MM.1S (cell line): ENCODE measurements at regions not wholly inside any gene's neighbourhood (a gene's known extent, or its start where the extent isn't known, plus 50 kb on each side); places are given as distances from the start of the nearest gene placed in this dataset.
A peak's percentile ranks its signal among the peaks of the same experiment; 100 is the strongest.

Experiments
- DNase-seq: peaks from one replicate; pipeline ENCODE4 v3.0.0-alpha.2; 2015
- H2AFZ ChIP-seq: fragments of 300-600 bp; sonication (generic); 2 replicates; pipeline ENCODE4 v1.6.0; 2016; ENCODE audit warnings: antibody characterized with exemption, low read length
- H3F3A ChIP-seq: fragments of 300-600 bp; sonication (generic); 2 replicates; pipeline ENCODE4 v1.6.1; 2016; ENCODE audit warnings: mild to moderate bottlenecking, antibody characterized with exemption, low read length, moderate library complexity, mixed read lengths; ENCODE audit not compliant: insufficient read depth
- H3K27ac ChIP-seq: fragments of 300-600 bp; sonication (generic); 2 replicates; pipeline ENCODE4 v1.5.1; 2016; ENCODE audit warnings: mild to moderate bottlenecking, low read length
- H3K27me3 ChIP-seq: fragments of 300-600 bp; sonication (generic); replicated peaks from 2 replicates; pipeline ENCODE4 v1.6.0; 2016; ENCODE audit warnings: low read length; ENCODE audit not compliant: insufficient read depth
- H3K36me3 ChIP-seq: fragments of 300-600 bp; sonication (generic); replicated peaks from 2 replicates; pipeline ENCODE4 v1.6.1; 2016; ENCODE audit warnings: mild to moderate bottlenecking, low read length, mixed read lengths; ENCODE audit not compliant: insufficient read depth
- H3K4me1 ChIP-seq: fragments of 300-600 bp; sonication (generic); 2 replicates; pipeline ENCODE4 v1.6.1; 2016; ENCODE audit warnings: low read length, mixed read lengths
- H3K4me2 ChIP-seq: fragments of 300-600 bp; sonication (generic); 2 replicates; pipeline ENCODE4 v1.6.0; 2016; ENCODE audit warnings: low read depth, low read length
- H3K4me3 ChIP-seq: fragments of 300-600 bp; sonication (generic); 2 replicates; pipeline ENCODE4 v1.5.1; 2016; ENCODE audit warnings: low read length, mixed read lengths
- H3K79me2 ChIP-seq: fragments of 300-600 bp; sonication (generic); 2 replicates; pipeline ENCODE4 v1.6.1; 2016; ENCODE audit warnings: mixed run types, low read length, mixed read lengths
- H3K9ac ChIP-seq: fragments of 300-600 bp; sonication (generic); 2 replicates; pipeline ENCODE4 v1.6.1; 2016; ENCODE audit warnings: low read length, mixed read lengths
- H3K9me2 ChIP-seq: fragments of 300-600 bp; sonication (generic); replicated peaks from 2 replicates; pipeline ENCODE4 v1.6.1; 2016; ENCODE audit warnings: mild to moderate bottlenecking, low read length, mixed read lengths; ENCODE audit not compliant: insufficient read depth
- H3K9me3 ChIP-seq: fragments of 300-600 bp; sonication (generic); replicated peaks from 2 replicates; pipeline ENCODE4 v1.6.1; 2016; ENCODE audit warnings: mild to moderate bottlenecking, low read length, mixed read lengths; ENCODE audit not compliant: insufficient read depth
- H4K20me1 ChIP-seq: fragments of 300-600 bp; sonication (generic); 2 replicates; pipeline ENCODE4 v1.6.1; 2016; ENCODE audit warnings: mild to moderate bottlenecking, low read length, moderate library complexity, mixed read lengths; ENCODE audit not compliant: insufficient read depth
- CTCF ChIP-seq: fragments of 300-600 bp; sonication (generic); IDR thresholded peaks from 2 replicates; pipeline ENCODE4 v1.5.1; 2016; ENCODE audit warnings: antibody characterized with exemption, low read length, mixed read lengths
- EZH2 ChIP-seq: fragments of 300-600 bp; sonication (generic); optimal IDR thresholded peaks from 2 replicates; pipeline ENCODE3; 2017; ENCODE audit warnings: low read depth, mild to moderate bottlenecking, antibody characterized with exemption, low read length, mixed read lengths
- EZH2phosphoT487 ChIP-seq: fragments of 300-600 bp; sonication (generic); IDR thresholded peaks from 2 replicates; pipeline ENCODE4 v1.6.1; 2018; ENCODE audit warnings: antibody characterized with exemption, low read length

- H3K4me1 ChIP-seq: no peaks in the 10 kb centered on the region
- no peaks in the 10 kb centered on the region for H3K9me2 ChIP-seq
- no peak overlapping the region for H3K27ac ChIP-seq
- no peak for TF ChIP-seq CTCF
- TF ChIP-seq EZH2phosphoT487: no peak
- TF ChIP-seq EZH2: no peak
- no peak for DNase-seq
- no peaks in the 10 kb centered on the region for H3K36me3 ChIP-seq
- H3K79me2 ChIP-seq: no peaks in the 10 kb centered on the region
- H3K9me3 ChIP-seq: no peaks in the 10 kb centered on the region
- no peak overlapping the region for H3K4me2 ChIP-seq
- H3F3A ChIP-seq: no peaks in the 10 kb centered on the region
- no peak overlapping the region for H2AFZ ChIP-seq
- H3K27me3 ChIP-seq: no peaks in the 10 kb centered on the region
- no peak overlapping the region for H3K4me3 ChIP-seq
- H3K9ac ChIP-seq: no peak overlapping the region
- no peaks in the 10 kb centered on the region for H4K20me1 ChIP-seq
Observed at GRCh38 chr3:22920006-22920405, 283.1 kb upstream of the UBE2E2 start.

DNA sequence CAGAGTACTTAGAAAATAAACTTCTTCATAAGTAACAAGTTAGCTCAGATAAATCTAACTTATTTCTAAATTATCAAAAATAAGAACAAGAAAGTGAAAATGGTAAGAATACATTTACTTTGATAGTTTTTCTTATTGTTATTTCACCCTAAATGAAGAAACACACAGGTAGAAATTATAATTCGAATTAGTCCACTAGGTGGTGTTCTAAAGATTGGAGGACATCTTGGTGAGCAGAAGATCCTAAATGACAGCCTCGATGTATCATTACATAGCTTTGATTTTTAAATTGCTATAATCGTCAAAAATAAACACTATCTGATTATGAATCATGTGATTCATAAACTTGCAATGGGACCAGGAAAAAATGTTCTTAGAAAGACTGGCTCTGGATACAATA, 280.8 kb upstream of the UBE2E2 start:
- Histone ChIP-seq H3K27ac (no peak overlapping the region), H3K4me3 (no peak overlapping the region), H2AFZ (no peak overlapping the region), H3K79me2 (no peaks in the 10 kb centered on the region), H3K4me1 (no peaks in the 10 kb centered on the region), H3K9ac (no peak overlapping the region), H3K4me2 (no peak overlapping the region), H3K27me3 (no peaks in the 10 kb centered on the region), H3F3A (no peaks in the 10 kb centered on the region), H3K9me3 (no peaks in the 10 kb centered on the region), H4K20me1 (no peaks in the 10 kb centered on the region), H3K9me2 (no peaks in the 10 kb centered on the region), H3K36me3 (no peaks in the 10 kb centered on the region)
- peak; percentile 45 for TF ChIP-seq CTCF
- no peak for TF ChIP-seq EZH2
- DNase-seq: peak; percentile 50

GRCh38 chr3:22923711-22924110, 279.4 kb upstream of the UBE2E2 start:
- H3K4me2 ChIP-seq: no peak overlapping the region
- H3K27me3 ChIP-seq: no peaks in the 10 kb centered on the region
- TF ChIP-seq EZH2: no peak
- no peak for TF ChIP-seq CTCF
- TF ChIP-seq EZH2phosphoT487: no peak
- H4K20me1 ChIP-seq: no peaks in the 10 kb centered on the region
- no peak overlapping the region for H3K27ac ChIP-seq
- H3K9me3 ChIP-seq: no peaks in the 10 kb centered on the region
- H3K36me3 ChIP-seq: no peaks in the 10 kb centered on the region
- no peaks in the 10 kb centered on the region for H3K79me2 ChIP-seq
- H3K4me1 ChIP-seq: no peaks in the 10 kb centered on the region
- no peak for DNase-seq
- no peak overlapping the region for H3K9ac ChIP-seq
- no peaks in the 10 kb centered on the region for H3F3A ChIP-seq
- H3K9me2 ChIP-seq: no peaks in the 10 kb centered on the region
- no peak overlapping the region for H2AFZ ChIP-seq
- no peak overlapping the region for H3K4me3 ChIP-seq
